T-helper 2 cell (primary cell): ENCODE measurements at regions not wholly inside any gene's neighbourhood (a gene's known extent, or its start where the extent isn't known, plus 50 kb on each side); places are given as distances from the start of the nearest gene placed in this dataset.

Experiments
- DNase-seq, 5 experiments: peaks; one replicate each; pipeline versions ENCODE4 v3.0.0 to v3.0.0-alpha.2; 2012 to 2022

DNA sequence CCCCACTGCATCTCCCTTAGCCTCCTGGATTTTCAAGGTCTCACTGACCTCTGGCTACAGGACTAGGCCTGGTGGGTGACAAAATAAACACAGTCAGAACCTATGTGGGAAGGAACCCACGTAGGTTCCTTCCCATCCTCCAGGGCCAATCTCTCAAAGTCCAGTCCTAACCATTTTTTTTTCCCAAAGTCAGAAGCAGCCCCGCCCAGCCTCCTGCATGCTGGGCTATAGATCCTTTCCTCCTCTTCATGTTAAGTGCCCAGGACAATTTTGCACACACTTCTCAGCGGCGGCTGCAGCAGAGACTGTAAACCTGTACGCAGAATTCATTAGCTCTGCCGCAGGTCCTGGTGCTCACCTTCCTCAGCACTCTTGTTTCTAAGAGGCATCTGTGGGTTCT lies 285.8 kb downstream of the NPIPA8 start:
- DNase-seq: no peak

DNA sequence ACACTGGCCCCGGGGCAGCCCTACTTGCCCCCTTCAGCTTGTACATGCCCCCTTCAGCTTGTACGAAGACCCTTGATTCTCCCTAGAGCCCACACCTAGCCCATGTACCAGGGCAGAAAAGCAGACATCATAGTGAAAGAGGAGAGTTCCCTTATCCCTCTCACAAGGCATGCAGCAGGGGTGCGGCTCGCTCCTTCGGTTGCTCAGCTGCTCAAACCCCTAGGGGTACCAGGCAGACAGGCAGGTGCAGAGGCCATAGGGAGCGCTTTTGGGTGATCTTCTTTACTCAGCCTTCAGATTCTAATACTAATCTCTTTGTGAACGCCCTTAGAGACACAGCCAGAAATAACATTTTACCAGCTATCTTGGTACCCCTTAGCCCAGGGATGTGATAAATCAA lies 286.3 kb downstream of the NPIPA8 start:
- DNase-seq: no peak

DNA sequence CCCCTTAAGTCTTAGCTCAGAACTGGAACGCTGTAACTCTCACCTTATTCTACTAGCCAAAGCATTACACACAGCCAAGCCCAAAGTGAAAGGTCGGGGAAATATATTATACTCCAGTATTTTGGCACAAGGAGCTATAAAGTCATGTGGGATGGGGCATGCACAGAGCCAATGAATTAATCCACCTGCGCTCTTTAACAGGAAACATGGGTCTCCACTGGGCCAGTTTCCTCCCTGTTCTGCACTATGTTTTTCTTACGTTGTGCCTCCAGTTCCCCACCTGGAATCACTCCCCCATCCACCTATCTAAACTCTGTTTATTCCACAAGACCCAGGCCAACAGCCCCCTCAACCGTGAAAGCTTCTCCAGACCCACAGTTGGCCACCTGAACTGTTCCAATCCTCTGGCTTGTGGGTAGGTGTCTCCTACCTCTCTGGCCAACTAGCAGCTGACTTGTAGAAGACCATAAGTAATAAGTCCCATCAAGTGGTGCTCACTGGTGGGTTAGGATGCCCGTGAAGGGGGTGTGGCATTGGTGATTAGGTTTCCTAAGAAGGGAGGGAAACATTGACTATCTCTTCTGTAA lies 286.9 kb downstream of the NPIPA8 start:
- DNase-seq: no peak

DNA sequence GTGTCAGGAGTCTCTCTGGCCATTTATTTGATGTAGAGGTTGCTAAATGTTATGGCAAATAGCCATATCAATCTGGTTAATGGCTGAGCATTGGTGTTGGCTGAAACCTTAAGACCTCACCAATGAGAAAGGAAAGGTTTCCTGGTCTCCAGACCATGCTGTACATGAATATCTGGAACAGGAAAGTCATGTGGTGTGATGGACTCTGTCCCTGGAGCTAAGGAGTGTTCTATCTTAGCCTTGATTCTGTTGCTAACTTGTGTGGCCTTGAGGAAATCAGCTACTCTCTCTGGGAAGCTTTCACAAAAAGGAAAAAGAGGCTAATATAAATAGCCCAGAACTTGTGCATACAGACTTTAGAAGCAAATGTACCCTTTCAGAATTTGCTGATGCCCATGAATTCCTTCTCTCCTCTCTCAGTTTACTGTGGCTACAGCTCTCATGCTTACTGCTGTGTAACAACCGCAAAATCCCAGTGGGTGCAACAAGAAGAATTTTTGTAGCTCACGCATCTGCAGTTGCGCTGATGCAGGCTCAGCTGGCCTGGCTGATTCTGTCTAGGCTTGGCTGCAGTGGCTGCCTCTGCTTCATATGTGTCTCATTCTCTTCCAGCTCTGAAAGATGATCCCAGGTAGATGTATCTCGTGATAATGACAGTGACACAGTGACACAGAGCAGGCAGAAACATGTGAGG lies 287.5 kb downstream of the NPIPA8 start:
- no peak for DNase-seq

DNA sequence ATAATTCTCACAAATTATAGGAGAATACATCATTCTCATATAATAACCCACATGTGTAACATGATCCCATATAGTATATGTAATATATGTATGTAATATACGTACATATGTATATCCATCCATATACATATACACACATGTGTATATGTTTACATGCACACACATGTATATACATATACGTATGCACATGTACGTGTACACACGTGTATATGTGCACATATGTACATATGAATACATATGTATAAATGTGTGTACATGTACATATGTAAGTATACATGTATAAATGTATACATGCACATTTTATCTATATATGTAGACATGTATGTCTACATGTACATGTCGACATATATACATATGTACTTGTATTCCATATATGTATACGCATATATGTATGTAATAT lies 288.8 kb downstream of the NPIPA8 start:
- no peak for DNase-seq

DNA sequence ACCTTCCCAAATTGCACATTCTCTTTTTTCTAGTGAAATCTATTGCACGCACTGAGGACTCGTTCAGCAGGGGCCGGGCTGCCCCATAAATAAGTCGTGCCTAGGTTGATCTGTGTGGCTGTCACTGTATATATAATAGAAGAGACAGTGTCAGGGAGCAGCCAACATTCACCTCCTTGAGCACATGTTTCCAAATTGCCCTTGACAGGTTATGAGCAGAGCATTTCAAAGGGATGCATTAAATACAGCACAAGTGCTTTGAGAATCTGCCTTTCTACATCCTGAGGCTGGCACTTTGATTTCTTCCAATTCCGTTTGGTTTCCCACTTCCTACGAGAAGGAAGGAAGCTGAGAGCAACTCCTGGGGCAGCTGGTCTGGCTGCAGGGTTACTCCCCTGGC lies 291.2 kb downstream of the NPIPA8 start:
- DNase-seq: no peak

DNA sequence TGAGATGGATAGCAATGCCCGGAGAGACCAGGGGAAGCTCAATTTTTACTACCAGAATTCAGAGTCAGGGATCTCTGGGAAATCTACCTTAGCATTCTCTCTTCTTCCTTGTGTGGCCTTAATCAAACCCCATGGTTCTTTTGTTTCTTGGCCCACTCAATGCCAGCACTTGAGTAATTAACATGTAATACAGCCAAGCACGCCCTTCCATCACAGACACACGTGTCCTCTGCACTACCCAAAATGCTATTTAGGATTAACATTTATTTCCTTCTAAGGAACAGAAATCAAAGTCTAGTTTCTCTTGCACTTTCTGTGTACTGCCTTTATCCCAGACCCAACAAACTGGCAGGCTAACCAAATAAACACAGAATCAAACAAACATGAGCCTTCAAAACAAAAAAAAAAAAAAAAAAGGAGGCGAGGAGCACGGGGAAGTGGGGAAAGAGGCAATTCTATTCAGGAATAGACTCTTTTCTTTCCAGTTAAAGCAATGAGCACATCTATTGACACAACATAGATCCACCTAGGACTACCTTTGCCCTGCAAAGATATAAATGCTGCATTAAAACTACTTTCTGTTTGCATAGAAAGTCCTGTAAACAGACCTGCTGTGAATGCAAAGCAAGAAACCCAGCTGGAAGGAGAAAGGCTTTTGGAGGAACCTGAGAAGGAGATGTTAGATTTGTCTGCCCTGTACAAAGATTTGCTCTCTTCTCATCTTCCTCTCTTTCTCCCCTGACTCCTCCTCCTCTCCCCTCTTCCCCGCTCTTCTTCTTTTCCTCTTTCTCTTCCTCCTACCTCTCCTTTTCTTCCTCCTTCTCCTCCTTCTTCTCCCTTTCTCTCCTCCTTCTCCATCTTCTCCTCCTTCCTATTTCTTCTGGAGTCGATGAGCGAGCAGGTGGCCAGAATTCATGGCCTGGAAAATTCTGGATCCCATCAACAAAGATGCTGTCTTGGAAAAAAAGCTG lies 294.4 kb downstream of the NPIPA8 start:
- DNase-seq: no peak

DNA sequence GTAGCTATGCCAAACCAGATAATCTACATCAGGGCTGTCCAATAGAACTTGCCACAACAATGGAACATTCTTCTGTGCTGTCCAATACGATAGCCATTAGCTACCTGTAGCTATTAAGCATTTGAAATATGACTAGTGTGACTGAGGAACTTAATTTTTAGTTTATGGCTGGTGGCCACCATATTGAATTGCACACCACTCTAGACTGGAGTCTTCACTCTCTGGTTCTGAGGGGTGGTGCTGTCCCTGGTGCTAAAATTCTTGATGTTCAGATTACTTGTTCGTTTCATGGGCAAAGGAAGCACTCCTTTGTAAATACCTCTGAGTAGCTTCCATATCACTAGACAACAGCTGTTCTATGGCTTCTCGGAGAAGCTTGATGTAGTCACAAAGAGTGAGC lies 296.6 kb downstream of the NPIPA8 start:
- no peak for DNase-seq

DNA sequence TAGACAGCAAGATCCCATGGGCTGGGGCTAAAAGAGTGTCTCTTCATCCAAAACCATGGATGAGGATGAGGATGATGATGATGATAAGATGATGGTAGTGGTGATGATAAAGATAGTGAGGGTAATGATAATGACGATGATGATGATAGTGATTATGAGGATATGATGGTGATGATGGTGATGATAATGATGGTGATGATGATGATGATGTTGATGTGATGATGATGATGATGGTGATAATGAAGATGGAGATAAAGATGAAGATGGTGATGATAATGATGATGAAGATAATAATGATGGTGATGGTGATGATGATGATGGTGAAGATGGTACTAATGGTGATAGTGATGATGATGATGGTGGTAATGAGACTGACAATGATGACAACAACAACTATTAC lies 299.5 kb downstream of the NPIPA8 start:
- DNase-seq: no peak

DNA sequence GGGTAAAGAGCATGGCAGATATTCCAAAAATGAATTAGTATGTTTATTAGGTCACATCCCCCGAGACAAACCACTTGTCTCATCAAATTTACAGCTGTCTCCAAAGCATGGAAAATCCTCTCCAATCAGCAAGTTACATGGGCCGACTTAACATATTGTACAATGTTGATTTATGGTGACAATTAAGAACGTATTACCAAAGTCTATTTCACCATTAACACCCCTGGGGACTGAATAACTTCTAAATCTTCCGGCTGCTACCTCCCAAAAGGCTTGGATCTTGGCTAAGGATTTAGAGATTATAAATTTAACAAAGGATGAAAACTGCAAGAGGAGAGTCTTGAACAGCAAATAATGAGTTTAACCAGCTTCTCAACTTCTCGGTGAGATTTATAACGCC lies 311.9 kb downstream of the NPIPA8 start:
- no peak for DNase-seq

DNA sequence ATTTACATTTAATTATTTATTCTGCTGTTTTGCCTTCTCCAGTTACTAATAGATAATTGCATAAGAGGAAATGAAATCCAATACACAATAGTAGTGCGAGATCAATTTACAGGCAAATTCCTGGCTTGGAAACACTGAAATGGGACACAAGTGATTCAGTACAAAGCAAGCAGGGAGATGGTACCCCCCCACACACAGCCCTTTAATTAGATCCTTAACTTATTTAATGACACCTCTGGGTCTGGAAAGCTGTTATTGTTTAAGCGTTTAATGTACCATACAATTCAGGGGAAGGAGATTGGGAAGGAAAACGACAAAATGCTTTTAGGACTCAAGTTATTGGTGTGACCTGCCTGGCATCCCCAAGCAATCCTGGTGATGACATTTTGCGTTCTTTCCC lies 318.2 kb downstream of the NPIPA8 start:
- DNase-seq: no peak

DNA sequence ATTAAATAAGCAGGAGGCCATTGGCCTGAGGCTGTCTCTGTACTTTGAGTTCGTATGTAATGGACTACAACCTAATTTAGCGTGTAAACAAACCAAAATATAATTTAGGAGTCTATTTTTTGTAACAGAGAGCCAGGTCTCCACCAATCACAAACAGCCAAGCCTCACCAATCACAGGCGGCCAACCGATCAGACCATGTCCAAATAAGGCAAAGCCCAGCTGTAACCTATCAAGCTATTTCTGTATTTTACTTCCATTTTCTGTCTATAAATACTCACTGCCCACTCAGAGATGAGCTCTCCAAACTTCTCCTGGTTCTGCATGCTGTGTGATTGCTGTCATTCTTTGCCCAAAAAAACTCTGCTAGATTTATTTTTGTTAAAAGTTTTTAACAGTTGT lies 322.7 kb downstream of the NPIPA8 start:
- DNase-seq: no peak

DNA sequence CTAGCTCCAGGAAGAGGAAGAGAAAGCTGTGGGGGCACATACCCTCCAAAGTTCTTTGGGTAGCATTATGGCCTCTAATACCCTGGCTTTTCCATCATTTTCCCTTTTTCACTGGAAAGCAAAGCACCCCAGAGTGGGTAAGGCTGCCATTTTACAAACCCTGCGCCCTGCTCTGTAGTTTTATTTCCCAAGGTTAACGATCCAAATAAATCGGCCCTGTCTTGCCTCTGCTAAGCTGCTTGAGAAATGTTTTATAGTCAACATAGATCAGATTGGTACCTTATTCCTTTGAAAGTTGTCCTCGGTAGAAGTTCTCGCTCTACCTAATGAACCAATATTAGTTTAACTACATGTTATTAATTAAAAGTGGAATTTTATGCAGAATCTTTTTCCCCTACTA lies 328.2 kb downstream of the NPIPA8 start:
- DNase-seq: no peak

DNA sequence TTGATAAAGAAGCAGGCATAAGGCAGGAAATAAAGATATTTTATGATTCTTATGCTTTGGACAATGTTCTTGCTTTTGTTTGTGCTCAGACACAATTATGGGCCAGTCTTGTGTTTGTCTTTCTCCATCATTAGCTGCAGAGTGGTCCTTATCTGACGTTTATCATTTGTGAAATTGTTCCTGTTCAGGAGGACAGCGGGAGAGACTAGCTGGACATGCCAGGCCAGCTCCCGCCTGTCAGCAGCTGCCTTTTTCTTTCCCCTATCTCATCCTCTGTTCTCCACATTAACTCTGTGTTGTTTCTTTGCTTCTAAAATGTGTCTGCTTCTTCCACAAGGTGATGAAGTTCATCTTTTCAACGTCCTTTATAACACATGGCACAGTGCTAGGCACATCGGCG lies 333.5 kb downstream of the NPIPA8 start:
- no peak for DNase-seq

DNA sequence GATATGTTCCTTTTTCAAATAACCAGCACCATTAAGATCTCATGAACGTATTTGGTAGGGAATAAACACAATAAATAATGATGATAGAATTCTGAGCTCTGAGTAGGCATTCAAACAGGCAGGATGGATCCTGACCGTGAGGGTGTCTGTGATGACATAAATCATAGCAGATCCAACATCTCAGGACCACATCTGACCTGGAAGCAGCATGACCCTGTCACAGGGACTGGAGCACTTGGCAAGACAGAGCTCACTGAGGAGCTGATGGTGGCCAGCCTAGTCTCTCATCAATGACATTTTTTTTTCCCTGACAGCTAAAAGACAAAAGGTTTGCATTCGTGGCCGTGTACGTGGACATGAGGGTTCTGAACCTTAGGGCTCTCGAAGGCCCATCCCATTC lies 337.5 kb downstream of the NPIPA8 start:
- DNase-seq: no peak

DNA sequence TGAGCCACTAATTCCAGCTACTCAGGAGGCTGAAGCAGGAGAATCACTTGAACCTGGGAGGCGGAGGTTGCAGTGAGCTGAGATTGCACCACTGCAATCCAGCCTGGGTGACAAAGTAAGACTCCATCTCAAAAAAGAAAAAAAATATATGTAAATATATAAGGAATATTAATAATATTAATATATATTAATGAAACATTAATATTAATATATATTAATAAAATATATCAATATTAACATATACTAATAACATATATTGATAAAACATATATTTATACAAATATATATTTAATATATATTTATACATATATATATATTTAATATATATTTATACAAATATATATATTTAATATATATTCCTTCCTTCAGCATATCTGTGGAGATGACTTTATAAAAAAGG lies 338.0 kb downstream of the NPIPA8 start:
- no peak for DNase-seq

DNA sequence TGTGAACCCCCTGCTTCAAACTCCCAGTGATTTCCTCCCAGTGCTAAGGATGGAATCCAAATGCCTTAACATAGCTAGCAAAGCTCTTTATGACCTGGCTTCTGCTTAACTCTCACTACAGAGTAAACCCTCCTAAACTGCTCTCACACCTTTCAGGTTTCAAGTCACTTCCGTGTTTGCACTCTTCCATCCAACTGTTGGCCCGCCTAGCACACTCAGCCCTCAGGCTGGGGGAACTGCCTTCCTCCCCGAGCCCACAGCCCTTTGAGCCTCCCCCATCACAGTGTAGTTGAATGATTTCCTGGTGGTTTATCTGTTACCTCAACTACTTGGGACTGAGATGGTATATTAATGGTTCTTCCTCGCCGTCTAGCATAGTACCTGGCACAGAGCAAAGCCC lies 342.5 kb downstream of the NPIPA8 start:
- no peak for DNase-seq

DNA sequence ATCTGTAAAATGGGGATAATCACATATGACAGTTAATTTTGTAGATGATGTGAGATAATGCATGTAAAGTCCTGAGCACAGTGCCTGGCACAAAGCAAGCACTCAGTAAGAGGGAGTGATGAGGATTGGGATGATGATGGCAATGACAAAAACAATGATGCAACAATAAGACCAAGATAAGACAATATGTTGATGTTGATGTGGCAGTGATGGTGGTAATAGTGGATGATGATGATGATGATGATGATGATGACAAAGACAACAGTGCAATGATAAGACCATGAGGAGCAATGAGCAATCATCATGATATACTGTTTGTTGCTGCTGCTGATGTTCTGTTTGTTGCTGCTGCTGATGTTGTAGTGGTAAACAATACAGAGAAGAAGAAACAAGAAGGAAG lies 344.1 kb downstream of the NPIPA8 start:
- DNase-seq: no peak

DNA sequence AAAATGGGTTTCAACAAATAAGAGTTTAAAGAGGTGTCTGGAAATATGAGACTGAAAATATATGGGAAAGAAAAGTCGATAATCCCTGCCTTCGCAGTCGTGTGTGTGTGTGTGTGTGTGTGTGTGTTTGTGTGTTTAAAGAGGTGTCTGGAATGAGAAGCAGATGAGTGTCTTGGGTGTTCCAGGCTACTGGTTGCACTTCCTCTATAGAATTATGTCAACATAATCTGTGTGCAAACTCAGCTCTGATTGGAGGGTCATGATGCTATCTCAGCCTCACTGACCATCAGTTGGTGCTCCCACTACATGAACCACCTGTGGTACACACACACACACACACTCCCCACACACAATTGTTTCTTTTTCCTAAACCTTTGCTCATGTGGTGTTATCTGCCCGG lies 347.3 kb downstream of the NPIPA8 start:
- no peak for DNase-seq

DNA sequence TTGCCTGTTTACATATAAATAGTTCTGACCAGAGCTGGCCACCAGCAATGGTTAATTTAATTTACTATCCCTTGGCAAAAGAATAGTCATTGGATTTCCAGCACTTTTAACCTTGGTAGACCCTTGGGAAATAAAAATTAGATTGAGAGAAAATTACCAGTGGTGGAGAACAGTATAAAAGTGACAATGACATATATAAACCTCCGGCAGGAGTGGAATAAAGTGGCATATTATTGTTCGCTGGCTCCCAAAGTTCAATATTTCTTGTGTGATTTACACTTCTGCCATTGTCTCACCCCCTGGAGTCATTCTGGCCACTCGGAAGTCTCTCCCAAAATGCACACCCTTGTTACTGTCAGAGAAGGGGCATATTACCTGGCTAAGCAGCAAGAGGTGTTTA lies 347.7 kb downstream of the NPIPA8 start:
- no peak for DNase-seq

DNA sequence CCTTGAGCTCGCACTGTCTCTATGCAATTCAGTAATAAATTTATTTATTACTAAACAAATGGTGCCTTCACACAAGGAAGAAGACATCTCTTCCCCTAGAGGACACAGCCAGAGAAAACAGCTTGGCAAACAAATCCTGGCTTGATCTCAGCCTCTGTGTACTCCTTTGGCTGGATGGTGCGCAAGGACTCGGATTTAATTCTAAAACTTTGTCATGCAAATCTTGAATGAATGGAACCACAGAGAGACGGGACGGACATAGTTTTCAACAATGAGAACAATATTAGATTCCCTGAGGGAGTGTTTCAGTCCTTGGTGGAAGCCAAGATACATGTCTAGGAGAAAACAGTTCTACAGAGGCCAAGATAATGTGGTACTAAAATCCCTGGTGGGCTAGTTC lies 349.5 kb downstream of the NPIPA8 start:
- no peak for DNase-seq

DNA sequence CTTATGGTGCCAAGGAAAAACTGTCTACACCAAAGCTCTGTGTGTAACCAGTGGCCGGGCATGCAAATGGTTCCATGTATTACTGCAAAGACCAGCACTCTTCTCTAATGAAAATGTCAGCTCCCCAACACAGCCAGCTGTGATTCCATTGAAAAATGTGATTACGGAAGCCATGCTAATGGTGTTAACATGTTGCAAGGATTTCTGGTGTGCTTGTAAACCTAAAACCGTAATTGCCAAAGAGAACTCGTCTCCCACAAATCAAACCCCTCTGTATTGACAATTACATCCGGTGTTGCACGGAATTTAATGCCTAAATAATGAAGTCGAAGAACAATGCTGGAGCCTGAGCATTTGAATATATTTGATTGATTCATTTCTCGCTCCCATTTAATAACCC lies 351.7 kb downstream of the NPIPA8 start:
- no peak for DNase-seq

DNA sequence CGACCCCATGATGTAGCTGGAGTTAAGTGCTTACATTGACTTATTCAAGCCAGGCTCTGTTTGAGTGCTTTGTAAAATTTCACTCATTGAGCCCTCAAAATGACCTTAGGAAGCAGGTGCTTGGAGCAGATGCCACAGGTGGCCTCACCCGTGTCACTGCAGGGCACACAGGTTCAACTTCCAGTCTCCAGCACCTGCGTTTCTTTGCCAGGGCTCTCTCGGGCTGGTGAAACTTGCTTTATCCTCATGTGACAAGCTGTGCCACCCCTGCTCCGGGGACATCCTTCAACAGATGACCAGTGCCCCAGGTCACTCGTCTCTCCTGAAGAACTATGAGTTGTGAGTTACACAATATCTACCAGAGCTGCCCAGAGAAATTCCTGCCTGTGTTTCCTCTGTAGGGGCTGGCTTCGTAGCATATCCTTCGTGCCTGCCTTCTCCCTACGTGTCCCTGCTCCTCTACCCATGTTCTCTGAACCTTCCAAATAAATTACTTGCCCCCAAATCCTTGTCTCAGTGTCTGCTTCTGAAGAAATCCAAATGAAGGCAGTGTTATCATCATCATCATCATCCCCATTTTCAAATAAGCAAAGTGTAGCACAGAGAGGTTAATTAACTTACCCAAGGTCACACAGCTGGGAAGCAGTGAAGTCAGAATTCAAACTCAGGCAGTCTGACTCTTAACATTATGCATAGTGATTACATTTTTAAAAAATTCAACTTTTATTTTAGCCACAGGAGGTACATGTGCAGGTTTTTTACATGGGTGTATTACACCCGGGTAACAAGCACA lies 352.5 kb downstream of the NPIPA8 start:
- no peak for DNase-seq
